ENCODE measurements at regions not wholly inside any gene's neighbourhood (a gene's known extent, or its start where the extent isn't known, plus 50 kb on each side); places are given as distances from the start of the nearest gene placed in this dataset.

DNA sequence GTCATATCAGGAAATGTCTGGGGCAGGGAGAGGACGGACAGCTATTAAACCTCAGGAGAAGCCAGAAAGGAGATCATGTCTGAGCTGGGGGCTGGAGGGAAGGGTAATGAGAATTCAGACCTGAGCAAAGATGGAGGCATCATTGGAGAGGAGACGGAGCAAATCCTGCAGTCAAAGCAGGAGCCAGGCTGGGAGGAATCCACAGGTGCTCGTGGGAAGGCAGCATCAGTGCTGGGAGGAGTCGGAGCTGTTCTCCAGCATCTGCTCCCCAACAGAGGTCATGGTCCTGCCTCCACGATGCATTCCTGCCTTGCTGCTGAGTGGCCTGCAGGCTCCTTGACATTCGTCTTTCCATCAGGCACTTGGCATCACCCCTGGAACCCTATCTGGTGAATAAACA lies 148.3 kb upstream of the RAB4A start:
- Histone ChIP-seq H3K79me2 (ENCODE audit: low read depth) (no peaks in the 10 kb centered on the region), H3K4me2 (no peak overlapping the region), H3K4me1 (replicated peaks; ENCODE audit: insufficient read depth) (no peaks in the 10 kb centered on the region), H3K36me3 (ENCODE audit: low read depth) (no peaks in the 10 kb centered on the region), H3K9me3 (ENCODE audit: insufficient read depth, low read depth) (no peaks in the 10 kb centered on the region), H3K27ac (no peak overlapping the region), H2AFZ (no peak overlapping the region), H4K20me1 (ENCODE audit: insufficient read depth) (no peaks in the 10 kb centered on the region), H3K27me3 (ENCODE audit: insufficient read depth, low read depth) (peaks cover 59% of the 10 kb centered on the region), H3F3A (ENCODE audit: insufficient read depth, low read depth) (no peaks in the 10 kb centered on the region), H3K9me2 (ENCODE audit: insufficient read depth) (no peaks in the 10 kb centered on the region), H3K4me3 (no peak overlapping the region)
- TF ChIP-seq, protein P1, sequence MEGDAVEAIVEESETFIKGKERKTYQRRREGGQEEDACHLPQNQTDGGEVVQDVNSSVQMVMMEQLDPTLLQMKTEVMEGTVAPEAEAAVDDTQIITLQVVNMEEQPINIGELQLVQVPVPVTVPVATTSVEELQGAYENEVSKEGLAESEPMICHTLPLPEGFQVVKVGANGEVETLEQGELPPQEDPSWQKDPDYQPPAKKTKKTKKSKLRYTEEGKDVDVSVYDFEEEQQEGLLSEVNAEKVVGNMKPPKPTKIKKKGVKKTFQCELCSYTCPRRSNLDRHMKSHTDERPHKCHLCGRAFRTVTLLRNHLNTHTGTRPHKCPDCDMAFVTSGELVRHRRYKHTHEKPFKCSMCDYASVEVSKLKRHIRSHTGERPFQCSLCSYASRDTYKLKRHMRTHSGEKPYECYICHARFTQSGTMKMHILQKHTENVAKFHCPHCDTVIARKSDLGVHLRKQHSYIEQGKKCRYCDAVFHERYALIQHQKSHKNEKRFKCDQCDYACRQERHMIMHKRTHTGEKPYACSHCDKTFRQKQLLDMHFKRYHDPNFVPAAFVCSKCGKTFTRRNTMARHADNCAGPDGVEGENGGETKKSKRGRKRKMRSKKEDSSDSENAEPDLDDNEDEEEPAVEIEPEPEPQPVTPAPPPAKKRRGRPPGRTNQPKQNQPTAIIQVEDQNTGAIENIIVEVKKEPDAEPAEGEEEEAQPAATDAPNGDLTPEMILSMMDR (conservative IDR thresholded peaks at IDR 0.05), result no peak
- TF ChIP-seq EZH2 (IDR thresholded peaks at IDR 0.05; ENCODE audit: low read depth), result no peak
- intact Hi-C loops (cut with micrococcal nuclease; ENCODE audit: unreplicated experiment), result no loop called here
- no peak for DNase-seq
- no TSS peak for BruUV-seq (replicated peaks)
- ChIA-PET CTCF (no interaction called here), POLR2A (ENCODE audit: unreplicated experiment) (no interaction called here)

DNA sequence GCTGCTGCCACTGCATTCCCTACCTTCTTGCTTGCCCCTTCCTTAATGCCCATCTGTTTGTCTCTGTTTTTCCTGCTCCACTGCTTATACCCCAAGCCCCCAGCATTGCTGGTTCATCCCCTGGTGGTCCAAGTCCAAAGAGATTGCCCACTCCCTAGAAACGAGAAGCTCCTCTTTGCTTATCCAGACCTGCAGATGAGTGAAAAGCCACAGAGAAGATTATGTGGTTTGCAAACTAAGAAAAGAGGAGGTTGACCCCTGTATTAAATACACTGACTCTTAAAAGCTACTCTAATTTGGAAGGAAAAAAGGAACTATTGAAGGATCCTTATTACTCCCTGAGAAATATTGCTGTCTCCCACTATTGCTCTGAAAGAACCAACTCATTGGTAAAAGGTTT lies 146.8 kb upstream of the RAB4A start:
- H3K9me3 ChIP-seq (ENCODE audit: insufficient read depth, low read depth), result no peaks in the 10 kb centered on the region
- no peak overlapping the region for H3K4me2 ChIP-seq
- H3K36me3 ChIP-seq (ENCODE audit: low read depth), result no peaks in the 10 kb centered on the region
- H2AFZ ChIP-seq, result no peak overlapping the region
- no TSS peak for BruUV-seq (replicated peaks)
- H3F3A ChIP-seq (ENCODE audit: insufficient read depth, low read depth), result no peaks in the 10 kb centered on the region
- ChIA-PET POLR2A (ENCODE audit: unreplicated experiment) (no interaction called here), CTCF (no interaction called here)
- no peaks in the 10 kb centered on the region for H3K79me2 ChIP-seq (ENCODE audit: low read depth)
- peaks cover 70% of the 10 kb centered on the region for H3K27me3 ChIP-seq (ENCODE audit: insufficient read depth, low read depth)
- H3K9me2 ChIP-seq (ENCODE audit: insufficient read depth), result no peaks in the 10 kb centered on the region
- no peaks in the 10 kb centered on the region for H3K4me1 ChIP-seq (replicated peaks; ENCODE audit: insufficient read depth)
- H3K27ac ChIP-seq, result no peak overlapping the region
- H3K4me3 ChIP-seq, result no peak overlapping the region
- DNase-seq, result no peak
- H4K20me1 ChIP-seq (ENCODE audit: insufficient read depth), result no peaks in the 10 kb centered on the region
- TF ChIP-seq, protein P1 (conservative IDR thresholded peaks at IDR 0.05), result no peak
- no peak for TF ChIP-seq EZH2 (IDR thresholded peaks at IDR 0.05; ENCODE audit: low read depth)
- intact Hi-C loops (cut with micrococcal nuclease; ENCODE audit: unreplicated experiment), result no loop called here

DNA sequence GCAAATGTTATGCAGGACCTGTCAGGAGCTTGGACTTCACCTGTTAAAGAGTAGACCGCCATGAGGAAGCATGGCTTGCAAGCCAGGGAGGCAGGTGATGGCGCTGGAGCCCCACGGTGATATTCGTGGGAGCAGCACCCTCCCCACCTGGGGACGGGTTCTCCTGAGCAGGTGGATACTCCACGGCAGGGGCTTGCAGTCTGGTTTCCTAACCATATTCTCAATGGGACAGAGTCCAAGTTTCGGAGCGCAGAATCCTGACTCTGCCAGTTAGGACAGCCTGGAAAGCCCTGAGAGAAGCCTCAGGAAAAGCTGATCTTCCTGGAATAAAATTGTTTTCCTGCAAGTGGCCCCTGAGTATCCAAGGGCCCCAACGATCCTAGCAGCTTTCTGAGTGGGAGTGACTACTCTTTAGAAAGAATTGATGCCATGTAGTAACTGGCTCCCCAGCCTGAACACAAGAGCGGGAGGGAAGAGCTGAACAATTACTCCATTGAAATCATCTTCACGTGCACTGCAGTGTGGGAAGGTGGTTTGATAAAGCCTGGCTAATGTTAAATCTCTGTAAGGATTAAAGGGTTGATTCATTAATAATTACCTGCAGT lies 146.3 kb upstream of the RAB4A start:
- Histone ChIP-seq H4K20me1 (ENCODE audit: insufficient read depth) (no peaks in the 10 kb centered on the region), H3K79me2 (ENCODE audit: low read depth) (no peaks in the 10 kb centered on the region), H3K36me3 (ENCODE audit: low read depth) (no peaks in the 10 kb centered on the region), H2AFZ (no peak overlapping the region), H3K27ac (no peak overlapping the region), H3K4me3 (no peak overlapping the region), H3K9me3 (ENCODE audit: insufficient read depth, low read depth) (no peaks in the 10 kb centered on the region), H3K9me2 (ENCODE audit: insufficient read depth) (no peaks in the 10 kb centered on the region), H3F3A (ENCODE audit: insufficient read depth, low read depth) (no peaks in the 10 kb centered on the region), H3K27me3 (ENCODE audit: insufficient read depth, low read depth) (peaks cover 72% of the 10 kb centered on the region), H3K4me1 (replicated peaks; ENCODE audit: insufficient read depth) (no peaks in the 10 kb centered on the region), H3K4me2 (no peak overlapping the region)
- intact Hi-C loops (cut with micrococcal nuclease; ENCODE audit: unreplicated experiment), result no loop called here
- POLR2A ChIA-PET (ENCODE audit: unreplicated experiment), result no interaction called here
- TF ChIP-seq, protein P1 (conservative IDR thresholded peaks at IDR 0.05), result no peak
- TF ChIP-seq EZH2 (IDR thresholded peaks at IDR 0.05; ENCODE audit: low read depth), result no peak
- no peak for DNase-seq
- no TSS peak for BruUV-seq (replicated peaks)
- CTCF ChIA-PET, result no interaction called here

Measured in PC-9 (cell line).